ENCODE measurements at regions not wholly inside any gene's neighbourhood (a gene's known extent, or its start where the extent isn't known, plus 50 kb on each side); places are given as distances from the start of the nearest gene placed in this dataset.

DNA sequence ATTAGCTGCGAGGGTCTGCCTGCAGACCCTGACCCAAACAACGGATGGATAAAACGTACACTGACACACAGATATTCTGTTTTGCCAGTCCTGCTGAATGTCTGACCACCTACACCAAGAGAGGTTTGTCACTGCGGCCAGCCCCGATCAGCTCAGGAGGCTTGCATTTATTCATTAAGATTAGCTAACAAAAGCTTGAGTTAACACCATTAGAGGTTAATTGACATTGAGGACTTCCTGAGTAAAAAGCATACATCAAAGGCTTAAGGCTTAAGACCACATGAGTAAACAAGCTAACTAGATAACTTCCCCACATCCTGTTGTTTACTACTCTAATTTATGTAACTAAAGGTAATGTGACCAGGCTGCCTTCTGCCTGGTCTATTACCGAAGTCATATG, 198.1 kb upstream of the TRPC7 start:
- TF ChIP-seq EZH2 (IDR thresholded peaks at IDR 0.05; ENCODE audit: insufficient read depth, poor library complexity, severe bottlenecking): no peak
- TF ChIP-seq EZH2phosphoT487 (IDR thresholded peaks at IDR 0.05; ENCODE audit: insufficient read depth, low read depth): no peak
